Kidney tubule cell (primary cell): ENCODE measurements at regions not wholly inside any gene's neighbourhood (a gene's known extent, or its start where the extent isn't known, plus 50 kb on each side); places are given as distances from the start of the nearest gene placed in this dataset.

ENCODE experiments used
- DNase-seq: peaks from one replicate; pipeline ENCODE4 v3.0.0-alpha.2; 2018; ENCODE audit warnings: low spot score

GRCh38 chr1:221469476-221469875 lies 272.4 kb downstream of the DUSP10 start:
- no peak for DNase-seq

- DNase-seq, result no peak
These were observed 271.7 kb downstream of the DUSP10 start for GRCh38 chr1:221470000-221470698.

- DNase-seq, result no peak
These were observed 268.5 kb downstream of the DUSP10 start for GRCh38 chr1:221473411-221473810.

GRCh38 chr1:221477252-221477651 lies 264.6 kb downstream of the DUSP10 start:
- DNase-seq, result no peak

- DNase-seq, result peak; percentile 95
These were observed 263.6 kb downstream of the DUSP10 start for GRCh38 chr1:221478050-221478949.

- DNase-seq, result peak; percentile 85
These were observed 253.9 kb downstream of the DUSP10 start for GRCh38 chr1:221487781-221488524.

GRCh38 chr1:221488550-221488949 lies 253.3 kb downstream of the DUSP10 start:
- DNase-seq, result no peak

- peak; percentile 83 for DNase-seq
These were observed 247.2 kb downstream of the DUSP10 start for GRCh38 chr1:221494670-221495069.

- no peak for DNase-seq
These were observed 244.8 kb downstream of the DUSP10 start for GRCh38 chr1:221497046-221497445.

- DNase-seq, result no peak
These were observed 238.6 kb downstream of the DUSP10 start for GRCh38 chr1:221503268-221503667.

GRCh38 chr1:221509575-221510355 lies 232.1 kb downstream of the DUSP10 start:
- DNase-seq, result no peak

- no peak for DNase-seq
These were observed 230.9 kb downstream of the DUSP10 start for GRCh38 chr1:221510793-221511503.

- no peak for DNase-seq
These were observed 230.1 kb downstream of the DUSP10 start for GRCh38 chr1:221511797-221512196.

GRCh38 chr1:221514806-221515205 lies 227.1 kb downstream of the DUSP10 start:
- DNase-seq, result no peak

GRCh38 chr1:221515496-221515895 lies 226.4 kb downstream of the DUSP10 start:
- no peak for DNase-seq

- no peak for DNase-seq
These were observed 223.9 kb downstream of the DUSP10 start for GRCh38 chr1:221517961-221518360.

GRCh38 chr1:221520250-221520649 lies 221.6 kb downstream of the DUSP10 start:
- DNase-seq, result no peak

- no peak for DNase-seq
These were observed 220.2 kb downstream of the DUSP10 start for GRCh38 chr1:221521686-221522085.

GRCh38 chr1:221522529-221522940 lies 219.4 kb downstream of the DUSP10 start:
- DNase-seq, result no peak

- no peak for DNase-seq
These were observed 216.1 kb downstream of the DUSP10 start for GRCh38 chr1:221525749-221526148.

- DNase-seq, result no peak
These were observed 214.6 kb downstream of the DUSP10 start for GRCh38 chr1:221527302-221527701.
